ENCODE measurements at regions not wholly inside any gene's neighbourhood (a gene's known extent, or its start where the extent isn't known, plus 50 kb on each side); places are given as distances from the start of the nearest gene placed in this dataset.

GRCh38 chr3:185309302-185309701 is 53.6 kb upstream of the MAP3K13 start:
- BruUV-seq (replicated peaks): no TSS peak
- intact Hi-C loops (cut with micrococcal nuclease; ENCODE audit: unreplicated experiment): loop anchor here (2.0 kb wide), 1 partner anchor 93 kb away; no protein-coding TSS in a partner anchor
- no peak for TF ChIP-seq MAX (IDR thresholded peaks at IDR 0.05; ENCODE audit: low read depth, low read length)
- no peak for TF ChIP-seq ATF3 (IDR thresholded peaks at IDR 0.05; ENCODE audit: borderline replicate concordance, extremely low read depth, low read depth, low read length)
- TF ChIP-seq POLR2A (IDR thresholded peaks at IDR 0.05; ENCODE audit: low read depth, low read length): no peak
- no peak for TF ChIP-seq RB1 (IDR thresholded peaks at IDR 0.05; ENCODE audit: borderline replicate concordance)
- no peak for TF ChIP-seq NFYA (IDR thresholded peaks at IDR 0.05; ENCODE audit: borderline replicate concordance, low read depth, low read length)
- no peak for TF ChIP-seq RAD21 (IDR thresholded peaks at IDR 0.05; ENCODE audit: insufficient read depth, low read depth, low read length)
- TF ChIP-seq IKZF2 (IDR thresholded peaks at IDR 0.05): no peak
- no peak for TF ChIP-seq RUNX3 (IDR thresholded peaks at IDR 0.05; ENCODE audit: low read length)
- TF ChIP-seq PRDM15 (CRISPR knock-in tag; IDR thresholded peaks at IDR 0.05): no peak
- TF ChIP-seq PBX3 (IDR thresholded peaks at IDR 0.05; ENCODE audit: insufficient replicate concordance, low read depth, low read length): no peak
- TF ChIP-seq SIN3A (IDR thresholded peaks at IDR 0.05; ENCODE audit: low read depth, low read length): no peak
- no peak for TF ChIP-seq TCF12 (IDR thresholded peaks at IDR 0.05; ENCODE audit: low read depth, low read length)
- TF ChIP-seq ATF2 (IDR thresholded peaks at IDR 0.05; ENCODE audit: low read length): no peak
- no peak for TF ChIP-seq BRCA1 (IDR thresholded peaks at IDR 0.05; ENCODE audit: low read depth, low read length)
- TF ChIP-seq ETV6 (conservative IDR thresholded peaks at IDR 0.05 in 1 of 2, IDR thresholded peaks at IDR 0.05 in 1 of 2; ENCODE audit: borderline replicate concordance in 1 of 2, low read depth in 1 of 2): no peak
- no peak for TF ChIP-seq DPF2 (IDR thresholded peaks at IDR 0.05)
- TF ChIP-seq ELK1 (IDR thresholded peaks at IDR 0.05; ENCODE audit: low read depth, low read length): no peak

More at GRCh38 chr3:185309302-185309701, 53.6 kb upstream of the MAP3K13 start:
- no peak overlapping the region for H2AFZ ChIP-seq (ENCODE audit: control insufficient read depth, low read depth, low read length)
- H3K4me2 ChIP-seq (ENCODE audit: control insufficient read depth, insufficient read depth): no peak overlapping the region
- WGBS (ENCODE audit: insufficient coverage, insufficient replicate concordance, low lambda C conversion rate, missing lambda C conversion rate): 67% methylated on average over 3 of the region's 4 CpGs
- ATAC-seq (no peak), DNase-seq (ENCODE audit: low read depth, low spot score) (no peak), FAIRE-seq (no peak)
- SMC1A ChIA-PET (ENCODE audit: uncharacterized antibody, unreplicated experiment): interaction anchor here (0.7 to 5.9 kb wide), 16 partner anchors 9 to 434 kb away, joined by 3 to 35 read pairs (median 4); no protein-coding TSS in a partner anchor
- RAD21 ChIA-PET (ENCODE audit: unreplicated experiment): interaction anchor here (0.6 to 3.3 kb wide), 7 partner anchors 7 to 434 kb away, joined by 4 to 19 read pairs (median 10); no protein-coding TSS in a partner anchor
- H3K36me3 ChIP-seq (ENCODE audit: control insufficient read depth in 2 of 2, insufficient read depth in 2 of 2, low read length in 1 of 2): no peaks in the 10 kb centered on the region; a peak in 1 of 4 replicates
- H3K4me1 ChIP-seq (ENCODE audit: control insufficient read depth, insufficient read depth, low read length): no peaks in the 10 kb centered on the region
- POLR2A ChIA-PET: interaction anchor here (0.5 kb wide), 1 partner anchor 54 kb away, joined by 3 read pairs; no protein-coding TSS in a partner anchor
- in situ Hi-C loops (cut with MboI): no loop called here
- H3K79me2 ChIP-seq (ENCODE audit: control insufficient read depth, insufficient read depth, low read length): no peaks in the 10 kb centered on the region
- H4K20me1 ChIP-seq (ENCODE audit: control insufficient read depth, insufficient read depth): no peaks in the 10 kb centered on the region
- no peak overlapping the region for H3K27ac ChIP-seq (ENCODE audit: control insufficient read depth, insufficient read depth)
- H3K9ac ChIP-seq (ENCODE audit: control insufficient read depth, insufficient read depth, low read length): no peak overlapping the region
- no peak overlapping the region for H3K4me3 ChIP-seq
- peaks cover 10% of the 10 kb centered on the region for H3K9me3 ChIP-seq (replicated peaks; ENCODE audit: control insufficient read depth, insufficient read depth, low read length)
- CTCF ChIA-PET: interaction anchor here (1.1 to 5.3 kb wide), 16 partner anchors 8 to 748 kb away, joined by 3 to 90 read pairs (median 12); partner anchors contain the start of gene EPHB3
- H3K27me3 ChIP-seq (replicated peaks in 1 of 2; ENCODE audit: control insufficient read depth in 2 of 2, insufficient read depth in 2 of 2, low read length in 1 of 2): no peaks in the 10 kb centered on the region
